NCI-H2107 (cell line): ENCODE measurements at regions not wholly inside any gene's neighbourhood (a gene's known extent, or its start where the extent isn't known, plus 50 kb on each side); places are given as distances from the start of the nearest gene placed in this dataset.
A peak's percentile ranks its signal among the peaks of the same experiment; 100 is the strongest.

ENCODE experiments used
- DNase-seq: peaks from one replicate; lab custom pipeline; 2025; lab: John Stamatoyannopoulos, UW

DNA sequence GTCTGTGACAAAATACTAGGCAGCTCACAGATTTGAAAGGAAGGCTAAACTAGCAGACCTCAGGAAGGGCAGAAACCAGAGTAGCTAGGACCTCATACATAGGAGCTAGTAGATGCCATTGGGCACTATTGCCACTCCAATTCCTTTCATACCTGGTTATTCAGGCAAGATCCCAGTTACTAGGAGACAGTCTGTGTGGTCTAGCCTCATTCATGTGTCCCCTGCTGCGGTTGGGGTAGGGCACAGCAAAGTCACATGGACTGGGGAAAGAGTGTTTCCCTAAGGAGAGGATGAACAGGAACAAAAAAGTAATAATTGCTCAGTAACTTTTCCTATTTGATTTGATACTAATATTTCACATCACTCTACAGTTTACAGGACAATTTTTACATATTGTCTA is 204.6 kb upstream of the HEY2 start:
- DNase-seq = no peak

- DNase-seq = no peak
Measured at GRCh38 chr6:125546841-125547251, 202.6 kb upstream of the HEY2 start.

GRCh38 chr6:125547381-125547780 is 202.1 kb upstream of the HEY2 start:
- DNase-seq = no peak

GRCh38 chr6:125549202-125549884 is 200.1 kb upstream of the HEY2 start:
- no peak for DNase-seq

- no peak for DNase-seq
Measured at GRCh38 chr6:125550892-125551291, 198.5 kb upstream of the HEY2 start.

DNA sequence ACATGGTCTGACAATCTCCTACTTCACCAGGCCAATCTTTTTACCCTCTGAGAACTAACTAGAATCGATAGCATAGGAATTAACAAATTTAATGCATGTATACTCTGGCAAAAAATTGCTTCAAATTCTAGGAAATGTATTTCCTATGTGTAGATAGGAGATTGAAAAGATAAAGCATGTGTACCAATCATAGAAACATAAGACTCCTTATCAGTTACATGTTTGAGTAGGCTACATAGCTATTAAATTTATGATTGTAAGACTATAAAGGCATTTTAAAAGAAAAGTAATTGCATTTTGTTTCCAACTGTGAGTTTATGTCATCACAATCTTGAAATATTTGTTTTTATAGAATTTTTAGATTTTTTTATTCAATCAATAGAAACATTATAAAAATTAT is 196.6 kb upstream of the HEY2 start:
- DNase-seq = no peak

GRCh38 chr6:125554456-125554855 is 195.0 kb upstream of the HEY2 start:
- no peak for DNase-seq

DNA sequence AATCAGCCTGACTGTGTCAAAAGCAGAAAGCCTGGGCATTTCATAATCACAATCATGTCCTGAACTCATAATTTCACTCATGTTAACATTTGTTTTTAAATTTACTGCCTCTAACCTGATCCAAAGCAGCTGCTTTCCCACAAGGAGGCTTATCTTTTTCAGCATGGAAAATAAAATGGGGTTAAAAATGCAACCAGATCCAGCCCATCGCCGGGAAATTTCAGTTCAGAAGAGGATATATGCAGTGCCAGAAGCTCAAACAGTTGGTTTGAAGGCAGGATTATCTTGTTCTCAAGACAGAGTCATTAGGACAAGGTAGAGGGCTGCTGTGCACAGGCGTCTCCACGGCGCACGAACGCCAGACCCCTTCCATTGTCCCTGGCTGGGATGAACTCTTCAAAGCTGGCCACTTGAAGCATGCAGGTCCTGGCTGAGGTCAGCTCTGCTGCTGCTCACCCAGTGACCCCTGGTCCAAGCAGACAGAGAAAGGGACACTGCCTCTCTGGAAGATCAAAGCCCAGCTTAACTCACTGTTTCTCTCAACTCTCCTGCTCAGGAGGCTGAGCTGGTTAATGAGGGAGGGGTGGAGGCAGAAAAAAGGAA is 191.1 kb upstream of the HEY2 start:
- DNase-seq = no peak

DNA sequence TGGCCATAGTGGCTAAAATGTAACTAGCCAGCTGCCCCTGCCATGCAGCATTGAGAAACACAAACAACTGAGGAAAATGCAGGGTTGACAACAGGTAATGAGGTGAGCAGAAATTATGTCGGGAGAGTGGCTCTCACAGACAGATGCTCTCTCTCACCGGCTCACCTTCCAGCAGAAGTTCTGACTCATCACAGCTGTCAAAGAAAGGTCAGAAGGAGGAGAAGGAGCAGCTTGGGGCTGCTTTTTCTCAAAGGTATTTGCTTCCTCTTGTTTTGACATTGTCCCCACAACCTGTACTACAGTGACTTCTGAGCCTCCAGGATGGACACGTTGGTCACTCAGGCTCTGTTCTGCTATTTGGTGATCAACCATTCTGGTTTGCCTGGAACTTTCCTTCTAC is 190.5 kb upstream of the HEY2 start:
- DNase-seq = no peak

GRCh38 chr6:125562156-125562555 is 187.3 kb upstream of the HEY2 start:
- no peak for DNase-seq

- no peak for DNase-seq
Measured at GRCh38 chr6:125564941-125565340, 184.5 kb upstream of the HEY2 start.

DNA sequence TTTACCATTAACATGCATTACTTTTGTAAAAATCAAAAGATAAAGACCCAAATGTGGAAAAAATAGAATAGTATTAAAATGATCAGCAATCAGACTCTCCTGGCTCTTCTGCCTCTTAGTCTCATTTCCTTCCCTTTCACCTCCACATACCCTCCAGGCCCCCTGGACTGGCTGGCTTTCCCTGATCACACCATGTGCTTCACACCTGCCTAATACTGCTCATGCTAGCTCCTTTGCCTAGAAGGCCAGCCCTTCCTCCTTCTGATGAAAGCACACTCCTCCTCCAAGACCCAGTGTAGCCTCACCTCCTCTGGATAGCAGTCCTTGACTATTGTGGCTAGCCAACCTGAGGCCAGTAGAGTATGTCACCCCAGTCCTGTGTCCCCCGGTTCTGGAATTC is 182.0 kb upstream of the HEY2 start:
- no peak for DNase-seq

- no peak for DNase-seq
Measured at GRCh38 chr6:125568609-125569008, 180.8 kb upstream of the HEY2 start.

- DNase-seq = no peak
Measured at GRCh38 chr6:125570526-125570925, 178.9 kb upstream of the HEY2 start.

GRCh38 chr6:125571207-125571755 is 178.2 kb upstream of the HEY2 start:
- DNase-seq = no peak

GRCh38 chr6:125574604-125575003 is 174.8 kb upstream of the HEY2 start:
- DNase-seq = no peak

GRCh38 chr6:125577124-125577662 is 172.2 kb upstream of the HEY2 start:
- no peak for DNase-seq

DNA sequence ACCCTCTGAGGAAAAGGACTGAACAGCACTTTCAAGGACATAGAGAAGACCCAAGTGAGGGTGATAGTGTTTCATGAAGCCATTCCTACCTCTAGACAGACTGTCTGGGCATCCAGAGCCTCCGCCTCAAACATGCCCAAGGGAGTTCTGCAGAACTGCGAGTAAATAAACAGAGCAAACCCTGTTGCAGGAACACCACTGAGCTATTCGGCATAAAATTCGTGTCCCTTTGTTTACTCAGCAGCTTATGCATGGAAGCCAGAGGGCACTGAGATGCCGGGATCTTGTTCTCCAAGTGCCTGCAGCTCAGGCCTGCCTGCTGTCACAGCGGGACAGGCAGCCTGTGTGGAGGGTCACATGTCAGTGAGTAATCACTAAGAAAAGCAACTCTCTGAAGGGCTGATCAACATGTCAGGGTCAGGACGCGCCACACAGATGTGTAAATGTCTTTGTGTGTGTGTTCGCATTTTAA is 164.9 kb upstream of the HEY2 start:
- peak; percentile 14 for DNase-seq

DNA sequence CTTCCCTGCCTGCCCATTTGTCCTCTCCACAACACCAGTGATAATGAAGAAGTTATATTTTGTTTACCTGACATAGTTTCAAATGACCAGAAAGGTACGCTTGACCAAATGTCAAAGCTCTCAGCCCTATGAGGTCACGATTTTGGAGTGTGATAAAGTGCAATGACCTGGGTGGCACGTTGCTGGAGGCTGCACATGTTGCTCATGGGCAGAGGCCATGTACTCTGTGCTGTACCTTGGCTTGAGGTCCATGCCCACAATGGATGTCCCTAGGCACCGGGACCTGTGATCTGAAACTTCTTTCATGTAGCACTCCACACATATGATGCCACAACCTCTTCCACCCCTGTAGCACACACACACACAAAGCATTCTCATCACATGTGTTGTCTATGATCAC is 164.0 kb upstream of the HEY2 start:
- no peak for DNase-seq

DNA sequence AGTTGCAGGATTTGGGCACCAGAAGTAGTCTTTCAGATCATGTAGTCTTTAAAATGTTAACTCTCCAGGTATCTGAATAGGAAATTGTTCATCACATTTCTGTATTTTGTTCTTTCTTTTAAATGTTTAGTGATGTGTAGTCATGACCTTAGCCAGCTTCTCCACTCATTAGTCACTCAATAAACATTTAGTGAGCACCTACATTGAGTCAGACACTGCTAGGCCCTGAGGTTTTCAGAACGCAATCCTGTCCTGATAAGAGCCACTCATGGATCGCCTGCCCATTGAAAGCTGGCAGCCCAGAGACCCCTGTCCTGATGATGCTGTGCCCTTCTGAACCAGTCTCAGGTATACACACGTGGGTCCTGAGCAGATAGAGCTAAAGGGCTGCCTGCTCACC is 163.4 kb upstream of the HEY2 start:
- DNase-seq = no peak

- no peak for DNase-seq
Measured at GRCh38 chr6:125586605-125587004, 162.8 kb upstream of the HEY2 start.

GRCh38 chr6:125587666-125588632 is 161.5 kb upstream of the HEY2 start:
- no peak for DNase-seq
